HCT116 (cell line): ENCODE measurements at regions not wholly inside any gene's neighbourhood (a gene's known extent, or its start where the extent isn't known, plus 50 kb on each side); places are given as distances from the start of the nearest gene placed in this dataset.

ENCODE experiments used
- ATAC-seq: fragments of 200-7000 bp; cut with Tn5 transposase; 2 replicates; pipeline ENCODE4 v1.9.1; 2020; ENCODE audit warnings: mild to moderate bottlenecking, moderate library complexity
- BruUV-seq: library from RNA; stranded (reverse); fragments of 400-500 nt; replicated peaks from 2 replicates; lab custom pipeline; 2021; lab: Mats Ljungman, UMichigan
- CTCF ChIA-PET: fragments of 300-600 bp; sonication (Branson Sonifier 250); formaldehyde crosslinking; loops from one replicate; lab custom pipeline; 2021; ENCODE audit warnings: antibody characterized with exemption; lab: Charles Lee
- POLR2A ChIA-PET: fragments of 300-600, 350-600 bp; sonication (Branson Sonifier 250); formaldehyde crosslinking; loops from one replicate; lab custom pipeline; 2021; ENCODE audit warnings: antibody characterized with exemption; lab: Charles Lee
- RAD21 ChIA-PET, 2 experiments: fragments of 300-600 bp; sonication (Branson Sonifier 250); formaldehyde crosslinking; loops; one replicate each; lab custom pipeline; 2023; ENCODE audit warnings: low total read pairs in 2 of 2; ENCODE audit not compliant: uncharacterized antibody in 2 of 2, unreplicated experiment in 2 of 2, low non-redundant PET in 1 of 2; lab: Charles Lee
- DNase-seq: peaks from one replicate; pipeline ENCODE4 v3.0.0-alpha.2; 2010; ENCODE audit warnings: low read depth, low spot score
- H2AFZ ChIP-seq: fragments of 200-600 bp; shearing (Covaris generic), sonication (generic); 2 replicates; pipeline ENCODE4 v1.6.1; 2017; ENCODE audit warnings: low read depth, mixed run types, mixed read lengths, antibody characterized with exemption, low read length; ENCODE audit not compliant: poor library complexity, severe bottlenecking
- H3K27ac ChIP-seq: 2 replicates; pipeline ENCODE4 v1.5.1; 2012; ENCODE audit warnings: low read depth, low read length
- H3K27me3 ChIP-seq: fragments of 200-600 bp; sonication (generic); 2 replicates; pipeline ENCODE4 v1.6.1; 2016; ENCODE audit warnings: mixed run types, low read length, mixed read lengths; ENCODE audit not compliant: insufficient read depth
- H3K36me3 ChIP-seq, 2 experiments: fragments of 200-500 bp in 1 of 2; fragments of 200-600 bp in 1 of 2; sonication (Bioruptor generic) in 1 of 2; sonication (generic) in 1 of 2; 2 replicates each; pipeline versions ENCODE4 v1.5.1 to v1.6.1; 2014 to 2016; ENCODE audit warnings: low read length in 2 of 2, inconsistent platforms in 1 of 2, mixed read lengths in 1 of 2, mixed run types in 1 of 2; ENCODE audit not compliant: insufficient read depth in 2 of 2, control insufficient read depth in 1 of 2
- H3K4me1 ChIP-seq, 2 experiments: fragments of 200-600 bp in 1 of 2; sonication (generic) in 1 of 2; 2 replicates each; pipeline versions ENCODE4 v1.5.1 to v1.6.1; 2012 to 2017; ENCODE audit warnings: low read length in 2 of 2, inconsistent platforms in 1 of 2, mild to moderate bottlenecking in 1 of 2, mixed read lengths in 1 of 2, mixed run types in 1 of 2, moderate library complexity in 1 of 2; ENCODE audit not compliant: insufficient read depth in 2 of 2, control insufficient read depth in 1 of 2
- H3K4me2 ChIP-seq: fragments of 200-600 bp; sonication (generic); 2 replicates; pipeline ENCODE4 v1.6.1; 2017; ENCODE audit warnings: mixed run types, low read length, mixed read lengths
- H3K4me3 ChIP-seq, 2 experiments: fragments of 200-600 bp in 1 of 2; sonication (generic) in 1 of 2; replicated peaks in 1 of 2; 2 replicates each; pipeline ENCODE4 v1.5.1; 2011 to 2016; ENCODE audit warnings: low read length in 2 of 2, control low read depth in 1 of 2, low read depth in 1 of 2, mild to moderate bottlenecking in 1 of 2, mixed read lengths in 1 of 2, mixed run types in 1 of 2
- H3K79me2 ChIP-seq: fragments of 200-600 bp; sonication (generic); 2 replicates; pipeline ENCODE4 v1.6.1; 2017; ENCODE audit warnings: mild to moderate bottlenecking, mixed run types, low read length, moderate library complexity, mixed read lengths; ENCODE audit not compliant: insufficient read depth
- H3K9ac ChIP-seq: fragments of 200-600 bp; sonication (generic); 2 replicates; pipeline ENCODE4 v1.6.1; 2016; ENCODE audit warnings: low read length, mixed read lengths
- H3K9me2 ChIP-seq: fragments of 200-600 bp; sonication (generic), shearing (Covaris generic); 2 replicates; pipeline ENCODE4 v1.6.1; 2017; ENCODE audit warnings: mixed run types, mild to moderate bottlenecking, moderate library complexity; ENCODE audit not compliant: insufficient read depth
- H3K9me3 ChIP-seq, 2 experiments: fragments of 200-500 bp in 1 of 2; fragments of 200-600 bp in 1 of 2; sonication (Bioruptor generic) in 1 of 2; sonication (generic) in 1 of 2; 2 replicates each; pipeline ENCODE4 v1.6.1; 2014 to 2017; ENCODE audit warnings: low read length in 2 of 2, mixed read lengths in 2 of 2, inconsistent platforms in 1 of 2, low read depth in 1 of 2, mild to moderate bottlenecking in 1 of 2, mixed run types in 1 of 2, moderate library complexity in 1 of 2; ENCODE audit not compliant: control insufficient read depth in 1 of 2, insufficient read depth in 1 of 2
- H4K20me1 ChIP-seq: fragments of 200-600 bp; sonication (generic), shearing (Covaris generic); 2 replicates; pipeline ENCODE4 v1.6.1; 2017; ENCODE audit warnings: mixed run types, mild to moderate bottlenecking, moderate library complexity; ENCODE audit not compliant: insufficient read depth
- CBX3 ChIP-seq: IDR thresholded peaks from 2 replicates; pipeline ENCODE4 v1.6.1; 2012; ENCODE audit warnings: low read depth
- EGR1 ChIP-seq: IDR thresholded peaks from 2 replicates; pipeline ENCODE4 v1.6.1; 2012; ENCODE audit warnings: low read depth
- ELF1 ChIP-seq: IDR thresholded peaks from 2 replicates; pipeline ENCODE4 v1.6.1; 2012; ENCODE audit warnings: low read depth, borderline replicate concordance
- EZH2phosphoT487 ChIP-seq: fragments of 200-600 bp; IDR thresholded peaks from 2 replicates; pipeline ENCODE4 v1.6.1; 2018; ENCODE audit warnings: antibody characterized with exemption, borderline replicate concordance
- FOSL1 ChIP-seq: IDR thresholded peaks from 2 replicates; pipeline ENCODE4 v1.6.1; 2012; ENCODE audit warnings: low read depth
- POLR2A ChIP-seq: IDR thresholded peaks from 2 replicates; pipeline ENCODE4 v1.7.0; 2011; ENCODE audit warnings: borderline replicate concordance; ENCODE audit not compliant: insufficient read depth, insufficient read length; ENCODE audit errors: extremely low read depth
- RAD21 ChIP-seq: IDR thresholded peaks from 2 replicates; pipeline ENCODE4 v1.6.1; 2012; ENCODE audit warnings: low read depth, mild to moderate bottlenecking
- TCF7L2 ChIP-seq: IDR thresholded peaks from 2 replicates; pipeline ENCODE4 v1.7.0; 2011; ENCODE audit warnings: borderline replicate concordance, inconsistent platforms; ENCODE audit not compliant: insufficient read depth, insufficient read length; ENCODE audit errors: extremely low read depth
- ZNF274 ChIP-seq: fragments of 200-500 bp; sonication (Bioruptor generic); IDR thresholded peaks from 2 replicates; pipeline ENCODE4 v1.6.1; 2014; ENCODE audit warnings: mild to moderate bottlenecking, low read depth, low read length, inconsistent platforms
- intact Hi-C: fragments of 100-400 bp; cut with micrococcal nuclease; formaldehyde crosslinking; loops from 2 replicates; pipeline ENCODE4 v1.10.0; 2022
- TF ChIP-seq, protein P1 (sequence below): IDR thresholded peaks from 2 replicates; pipeline ENCODE4 v1.6.1; 2012
- TF ChIP-seq, protein P2 (sequence below): IDR thresholded peaks from 2 replicates; pipeline ENCODE4 v1.6.1; 2012; ENCODE audit warnings: low read depth
- TF ChIP-seq, protein P3 (sequence below): IDR thresholded peaks from 2 replicates; pipeline ENCODE4 v1.6.1; 2011; ENCODE audit warnings: mild to moderate bottlenecking, low read length, moderate library complexity; ENCODE audit not compliant: insufficient replicate concordance; ENCODE audit errors: extremely low read depth

DNA sequence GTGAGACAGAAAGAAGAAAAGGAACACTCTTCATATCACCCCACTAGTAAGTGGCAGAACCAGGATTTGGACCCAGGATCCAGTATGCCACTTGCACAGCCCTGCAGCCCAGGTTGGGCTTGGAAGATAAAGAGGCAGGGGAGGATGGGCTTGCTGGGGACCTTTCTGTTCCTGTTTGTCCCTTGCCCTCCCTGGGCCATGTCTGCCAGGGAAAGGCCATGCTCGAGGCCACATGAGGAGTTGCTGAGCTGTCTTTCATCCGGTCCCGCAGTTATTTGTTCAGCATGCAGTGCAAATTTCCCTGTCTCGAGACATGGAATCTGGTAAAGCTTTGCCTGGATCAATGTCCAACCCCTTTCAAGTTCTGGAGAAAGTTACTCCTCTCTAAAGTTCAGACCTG lies 116.0 kb upstream of the MRPS22 start:
- H3K4me1 ChIP-seq = peaks cover 0 to 7% of the 10 kb centered on the region in 2 experiments; a peak in 1 of 4 replicates
- TF ChIP-seq ELF1 = no peak
- no peak for TF ChIP-seq RAD21
- POLR2A ChIA-PET = no interaction called here
- no peaks in the 10 kb centered on the region for H3K9me2 ChIP-seq
- intact Hi-C loops = no loop called here
- CTCF ChIA-PET = no interaction called here
- H3K36me3 ChIP-seq = no peaks in the 10 kb centered on the region
- no peaks in the 10 kb centered on the region for H3K79me2 ChIP-seq
- H2AFZ ChIP-seq = no peak overlapping the region
- RAD21 ChIA-PET = no interaction called here
- H3K9ac ChIP-seq = no peak overlapping the region
- H3K27ac ChIP-seq = no peak overlapping the region
- DNase-seq = no peak
- ATAC-seq = no peak
- no peak overlapping the region for H3K4me2 ChIP-seq
- H3K27me3 ChIP-seq = no peaks in the 10 kb centered on the region
- H3K4me3 ChIP-seq = no peak overlapping the region
- BruUV-seq = no TSS peak
- no peaks in the 10 kb centered on the region for H4K20me1 ChIP-seq
- no peaks in the 10 kb centered on the region for H3K9me3 ChIP-seq

DNA sequence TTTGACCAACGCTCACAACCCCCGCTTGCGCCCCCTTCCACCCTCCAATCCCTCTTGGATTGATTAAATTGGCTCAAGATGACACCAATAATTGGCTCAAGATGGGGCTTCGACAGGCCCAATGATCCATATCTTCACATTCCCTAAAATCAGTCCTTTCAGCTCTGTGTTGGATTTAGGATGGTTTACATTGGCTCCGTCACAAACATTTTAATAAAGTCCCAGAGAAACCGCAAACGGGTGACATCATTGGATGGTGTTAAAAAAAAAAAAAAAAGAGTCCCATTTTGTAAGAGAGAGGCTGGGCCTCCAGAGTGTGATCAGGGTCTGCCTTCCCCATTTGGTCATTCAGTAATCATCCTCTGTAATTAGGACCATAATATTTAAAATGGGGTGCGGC lies 113.4 kb upstream of the MRPS22 start:
- BruUV-seq = no TSS peak
- RAD21 ChIA-PET = no interaction called here

More for the DNA sequence above, 113.4 kb upstream of the MRPS22 start:
- no peaks in the 10 kb centered on the region for H3K27me3 ChIP-seq
- H3K9ac ChIP-seq = no peak overlapping the region
- ATAC-seq (no peak), DNase-seq (no peak)
- H3K4me1 ChIP-seq = peaks cover 0 to 5% of the 10 kb centered on the region in 2 experiments; a peak in 1 of 4 replicates
- H3K9me3 ChIP-seq = no peaks in the 10 kb centered on the region
- H3K79me2 ChIP-seq = no peaks in the 10 kb centered on the region
- TF ChIP-seq RAD21 (no peak), EZH2phosphoT487 (no peak), EGR1 (no peak), ZNF274 (no peak), TCF7L2 (no peak), CBX3 (no peak), FOSL1 (no peak), POLR2A (no peak)
- TF ChIP-seq, protein P1, sequence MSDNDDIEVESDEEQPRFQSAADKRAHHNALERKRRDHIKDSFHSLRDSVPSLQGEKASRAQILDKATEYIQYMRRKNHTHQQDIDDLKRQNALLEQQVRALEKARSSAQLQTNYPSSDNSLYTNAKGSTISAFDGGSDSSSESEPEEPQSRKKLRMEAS = no peak
- TF ChIP-seq, protein P2, sequence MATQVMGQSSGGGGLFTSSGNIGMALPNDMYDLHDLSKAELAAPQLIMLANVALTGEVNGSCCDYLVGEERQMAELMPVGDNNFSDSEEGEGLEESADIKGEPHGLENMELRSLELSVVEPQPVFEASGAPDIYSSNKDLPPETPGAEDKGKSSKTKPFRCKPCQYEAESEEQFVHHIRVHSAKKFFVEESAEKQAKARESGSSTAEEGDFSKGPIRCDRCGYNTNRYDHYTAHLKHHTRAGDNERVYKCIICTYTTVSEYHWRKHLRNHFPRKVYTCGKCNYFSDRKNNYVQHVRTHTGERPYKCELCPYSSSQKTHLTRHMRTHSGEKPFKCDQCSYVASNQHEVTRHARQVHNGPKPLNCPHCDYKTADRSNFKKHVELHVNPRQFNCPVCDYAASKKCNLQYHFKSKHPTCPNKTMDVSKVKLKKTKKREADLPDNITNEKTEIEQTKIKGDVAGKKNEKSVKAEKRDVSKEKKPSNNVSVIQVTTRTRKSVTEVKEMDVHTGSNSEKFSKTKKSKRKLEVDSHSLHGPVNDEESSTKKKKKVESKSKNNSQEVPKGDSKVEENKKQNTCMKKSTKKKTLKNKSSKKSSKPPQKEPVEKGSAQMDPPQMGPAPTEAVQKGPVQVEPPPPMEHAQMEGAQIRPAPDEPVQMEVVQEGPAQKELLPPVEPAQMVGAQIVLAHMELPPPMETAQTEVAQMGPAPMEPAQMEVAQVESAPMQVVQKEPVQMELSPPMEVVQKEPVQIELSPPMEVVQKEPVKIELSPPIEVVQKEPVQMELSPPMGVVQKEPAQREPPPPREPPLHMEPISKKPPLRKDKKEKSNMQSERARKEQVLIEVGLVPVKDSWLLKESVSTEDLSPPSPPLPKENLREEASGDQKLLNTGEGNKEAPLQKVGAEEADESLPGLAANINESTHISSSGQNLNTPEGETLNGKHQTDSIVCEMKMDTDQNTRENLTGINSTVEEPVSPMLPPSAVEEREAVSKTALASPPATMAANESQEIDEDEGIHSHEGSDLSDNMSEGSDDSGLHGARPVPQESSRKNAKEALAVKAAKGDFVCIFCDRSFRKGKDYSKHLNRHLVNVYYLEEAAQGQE = no peak
- TF ChIP-seq, protein P3, sequence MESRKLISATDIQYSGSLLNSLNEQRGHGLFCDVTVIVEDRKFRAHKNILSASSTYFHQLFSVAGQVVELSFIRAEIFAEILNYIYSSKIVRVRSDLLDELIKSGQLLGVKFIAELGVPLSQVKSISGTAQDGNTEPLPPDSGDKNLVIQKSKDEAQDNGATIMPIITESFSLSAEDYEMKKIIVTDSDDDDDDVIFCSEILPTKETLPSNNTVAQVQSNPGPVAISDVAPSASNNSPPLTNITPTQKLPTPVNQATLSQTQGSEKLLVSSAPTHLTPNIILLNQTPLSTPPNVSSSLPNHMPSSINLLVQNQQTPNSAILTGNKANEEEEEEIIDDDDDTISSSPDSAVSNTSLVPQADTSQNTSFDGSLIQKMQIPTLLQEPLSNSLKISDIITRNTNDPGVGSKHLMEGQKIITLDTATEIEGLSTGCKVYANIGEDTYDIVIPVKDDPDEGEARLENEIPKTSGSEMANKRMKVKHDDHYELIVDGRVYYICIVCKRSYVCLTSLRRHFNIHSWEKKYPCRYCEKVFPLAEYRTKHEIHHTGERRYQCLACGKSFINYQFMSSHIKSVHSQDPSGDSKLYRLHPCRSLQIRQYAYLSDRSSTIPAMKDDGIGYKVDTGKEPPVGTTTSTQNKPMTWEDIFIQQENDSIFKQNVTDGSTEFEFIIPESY = no peak
- ChIA-PET CTCF (no interaction called here), POLR2A (no interaction called here)
- intact Hi-C loops = no loop called here
- H3K9me2 ChIP-seq = no peaks in the 10 kb centered on the region
- no peak overlapping the region for H2AFZ ChIP-seq
- H3K4me3 ChIP-seq = no peak overlapping the region
- H3K36me3 ChIP-seq = no peaks in the 10 kb centered on the region
- H4K20me1 ChIP-seq = no peaks in the 10 kb centered on the region
- H3K4me2 ChIP-seq = no peak overlapping the region
- no peak overlapping the region for H3K27ac ChIP-seq
